GM12875 (cell line): ENCODE measurements at regions not wholly inside any gene's neighbourhood (a gene's known extent, or its start where the extent isn't known, plus 50 kb on each side); places are given as distances from the start of the nearest gene placed in this dataset.
"Not testable (repeated sequence)": the region's sequence is repeated elsewhere in the genome, so short reads cannot be mapped to it uniquely, and the experiment has no call there.

Experiments used
- H3K4me3 ChIP-seq: one replicate; pipeline ENCODE4 v1.5.1; 2011; ENCODE audit warnings: low read depth, low read length, control low read depth
- CTCF ChIP-seq: IDR thresholded peaks from 2 replicates; pipeline ENCODE4 v1.5.1; 2011; ENCODE audit warnings: low read depth, mild to moderate bottlenecking, control low read depth, inconsistent platforms, low read length, moderate library complexity, borderline replicate concordance; ENCODE audit not compliant: insufficient read depth

DNA sequence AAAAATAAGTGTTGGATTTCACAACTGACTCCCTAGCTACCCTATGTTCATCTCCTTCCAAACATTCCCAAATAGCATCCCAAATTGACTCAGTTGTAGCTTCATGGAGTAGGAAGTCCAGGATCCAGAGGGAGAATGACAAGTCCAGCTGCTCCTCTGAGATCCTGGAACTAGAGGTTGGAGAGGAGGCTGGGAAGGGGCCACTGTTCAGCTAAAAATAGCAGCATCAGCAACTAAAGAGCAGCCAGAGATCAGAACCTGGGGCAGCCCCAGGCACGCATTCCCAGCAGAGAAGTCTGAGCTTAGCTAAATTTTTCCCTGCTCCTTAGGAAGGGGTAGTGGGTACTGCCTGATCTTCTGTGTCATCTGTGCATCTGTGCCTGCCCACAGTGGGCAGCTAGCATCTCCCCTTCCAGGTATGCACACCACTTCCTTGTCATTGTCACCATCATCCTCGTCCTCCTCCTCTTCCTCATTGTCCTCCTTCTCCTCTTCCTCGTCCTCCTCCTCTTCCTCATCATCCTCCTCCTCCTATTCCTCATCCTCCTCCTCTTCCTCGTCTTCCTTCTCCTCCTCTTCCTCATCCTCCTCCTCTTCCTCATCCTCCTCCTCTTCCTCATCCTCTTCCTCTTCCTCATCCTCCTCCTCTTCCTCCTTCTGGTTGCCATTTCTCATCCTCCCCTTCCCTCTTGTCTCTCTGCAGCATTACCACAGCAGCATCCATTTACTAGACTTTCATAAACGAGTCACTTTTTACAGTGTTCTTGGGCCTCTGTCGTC, 152.3 kb upstream of the ROPN1 start:
- H3K4me3 ChIP-seq: no peak overlapping the region

DNA sequence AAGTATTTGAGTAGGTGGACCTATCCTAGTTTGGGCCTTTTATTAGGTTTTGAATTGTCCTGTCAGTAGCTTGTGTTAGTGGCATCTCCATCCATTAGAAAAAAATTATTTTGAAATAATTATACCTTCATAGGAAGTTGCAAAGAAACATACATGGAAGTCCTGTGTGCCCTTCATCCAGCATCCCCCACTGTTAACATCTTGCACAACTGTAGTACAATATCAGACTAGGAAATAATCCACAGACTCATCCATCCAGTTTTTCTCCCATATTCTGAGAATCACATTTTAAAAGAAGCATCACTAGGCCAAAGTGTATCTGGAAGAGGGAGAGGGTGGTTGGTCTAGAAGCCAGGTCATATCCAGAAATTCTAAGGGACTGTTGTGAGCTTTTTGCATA, 155.5 kb upstream of the ROPN1 start:
- no peak overlapping the region for H3K4me3 ChIP-seq
- TF ChIP-seq CTCF: no peak

More for the DNA sequence above, 152.3 kb upstream of the ROPN1 start:
- no peak for TF ChIP-seq CTCF

DNA sequence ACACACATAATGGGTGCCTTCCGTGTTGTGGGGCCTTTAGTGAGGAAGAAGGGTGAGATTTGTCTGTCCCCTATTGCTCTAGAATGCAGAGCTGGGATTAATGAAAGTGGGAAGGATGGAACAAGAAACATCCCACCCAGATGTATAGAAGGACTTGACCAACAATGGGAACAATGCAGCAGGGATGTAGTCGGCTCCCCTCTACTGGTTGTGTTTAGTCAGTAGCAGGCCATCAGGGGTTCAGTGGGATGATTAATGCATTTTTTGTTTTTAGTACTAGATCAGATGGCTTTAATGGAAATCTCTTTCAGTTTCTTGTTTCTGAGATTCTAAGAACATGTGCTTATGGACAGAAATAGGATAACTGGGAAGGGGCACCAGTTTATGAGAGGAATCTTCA, 156.0 kb upstream of the ROPN1 start:
- TF ChIP-seq CTCF: no peak
- H3K4me3 ChIP-seq: no peak overlapping the region

DNA sequence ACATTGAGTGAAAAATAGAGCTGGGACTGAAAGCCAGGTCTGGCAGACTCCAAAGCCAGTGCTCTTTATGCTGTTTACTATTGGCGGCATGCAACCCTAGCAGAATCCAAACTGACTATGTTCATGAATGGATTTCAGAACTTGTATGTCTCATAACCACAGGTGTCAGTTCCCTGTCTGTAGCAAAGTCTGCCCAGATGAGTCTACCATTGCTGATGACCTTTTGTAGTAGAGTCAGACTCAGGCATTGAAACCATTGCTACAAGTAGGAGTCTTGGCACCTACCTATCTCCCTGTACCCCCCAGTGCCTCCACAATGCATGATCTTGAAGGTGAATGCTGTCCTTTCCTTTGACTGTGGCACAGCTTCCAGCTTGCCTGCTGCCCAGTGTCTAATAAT, 157.2 kb upstream of the ROPN1 start:
- no peak for TF ChIP-seq CTCF
- no peak overlapping the region for H3K4me3 ChIP-seq

GRCh38 chr3:124149771-124150170, 157.8 kb upstream of the ROPN1 start:
- no peak overlapping the region for H3K4me3 ChIP-seq
- no peak for TF ChIP-seq CTCF

- H3K4me3 ChIP-seq: not testable (repeated sequence)
Observed at GRCh38 chr3:124152891-124153290, 161.0 kb upstream of the ROPN1 start.

DNA sequence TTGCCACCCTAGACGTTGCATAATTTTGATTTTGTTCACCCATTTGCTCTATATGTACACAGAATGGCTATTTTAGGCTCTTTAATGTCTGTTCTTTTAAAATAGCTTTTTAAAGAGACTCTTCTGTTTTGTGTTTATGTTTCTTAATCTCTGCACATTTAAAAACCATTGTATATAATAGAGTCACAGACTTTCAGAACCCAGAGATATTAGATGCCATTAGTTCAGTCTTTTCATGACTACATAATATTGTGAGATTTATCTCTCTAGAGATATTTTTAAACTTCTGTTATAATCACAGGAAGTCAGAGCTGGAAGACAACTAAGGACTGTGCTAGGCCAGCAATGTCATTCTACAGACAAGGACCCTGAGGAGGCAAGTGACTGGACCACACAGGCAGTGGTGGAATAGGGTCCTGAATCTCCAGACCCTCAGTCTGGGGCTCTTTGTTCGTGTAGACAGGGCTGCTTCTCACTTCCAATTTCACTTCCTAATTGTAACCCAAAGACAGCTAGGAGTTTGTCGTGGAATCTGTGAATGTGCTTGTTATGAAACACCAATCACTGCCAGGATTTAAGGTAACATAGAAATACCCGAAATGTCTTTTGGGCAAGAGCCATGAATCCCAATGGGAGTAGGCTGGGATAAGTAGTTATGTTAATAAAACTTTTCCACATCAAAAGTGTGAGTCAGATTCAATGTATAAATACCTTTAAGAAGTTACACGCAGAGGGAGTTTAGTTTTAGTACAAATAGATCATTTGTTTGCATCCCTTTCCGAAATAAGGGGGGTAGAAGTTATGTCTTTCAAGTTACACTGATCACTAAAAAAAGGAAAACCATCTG, 165.2 kb upstream of the ROPN1 start:
- TF ChIP-seq CTCF: no peak
- H3K4me3 ChIP-seq: no peak overlapping the region
